HG03196 (cell line): ENCODE measurements at regions not wholly inside any gene's neighbourhood (a gene's known extent, or its start where the extent isn't known, plus 50 kb on each side); places are given as distances from the start of the nearest gene placed in this dataset.
"Not testable (repeated sequence)": the region's sequence is repeated elsewhere in the genome, so short reads cannot be mapped to it uniquely, and the experiment has no call there.

Source experiments
- ATAC-seq: cut with Tn5 transposase; IDR thresholded peaks from one replicate; pipeline ENCODE4 v1.9.1; 2021; ENCODE audit not compliant: unreplicated experiment

GRCh38 chr6:21769968-21770367, 176.4 kb downstream of the SOX4 start:
- no peak for ATAC-seq

DNA sequence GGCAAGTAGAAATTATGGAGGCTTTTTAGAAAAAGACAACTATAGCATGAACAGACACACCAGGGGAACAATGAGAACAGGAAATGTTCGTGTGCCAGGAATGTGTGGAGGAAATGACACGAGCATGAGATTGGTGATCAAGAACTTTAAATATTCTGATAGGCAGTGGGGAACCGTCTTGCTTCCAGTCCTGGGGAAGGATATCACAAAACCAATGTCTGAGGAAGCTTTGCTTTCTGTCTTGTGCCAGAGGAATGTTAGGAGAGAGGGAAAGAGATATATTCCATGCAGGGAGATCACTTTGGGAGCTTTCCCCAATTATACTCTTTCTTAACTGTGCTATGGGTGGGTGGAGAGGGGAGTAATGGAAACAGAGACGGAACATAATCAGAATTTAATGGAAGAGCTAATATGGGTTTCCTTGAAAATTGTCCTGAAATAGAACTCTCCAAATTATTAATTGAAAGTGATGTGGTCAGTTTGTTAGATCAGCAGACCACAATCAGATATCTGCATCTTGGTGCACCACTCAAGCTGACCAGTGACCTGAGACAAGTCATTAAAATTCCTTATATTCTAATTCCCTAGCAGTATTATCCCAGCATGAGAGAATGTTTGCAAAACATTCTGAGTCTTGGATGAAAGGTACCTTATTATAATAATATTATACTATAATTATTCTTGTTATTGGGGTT, 178.2 kb downstream of the SOX4 start:
- no peak for ATAC-seq

GRCh38 chr6:21772477-21772876, 178.9 kb downstream of the SOX4 start:
- ATAC-seq = no peak

GRCh38 chr6:21772884-21773575, 179.5 kb downstream of the SOX4 start:
- no peak for ATAC-seq

DNA sequence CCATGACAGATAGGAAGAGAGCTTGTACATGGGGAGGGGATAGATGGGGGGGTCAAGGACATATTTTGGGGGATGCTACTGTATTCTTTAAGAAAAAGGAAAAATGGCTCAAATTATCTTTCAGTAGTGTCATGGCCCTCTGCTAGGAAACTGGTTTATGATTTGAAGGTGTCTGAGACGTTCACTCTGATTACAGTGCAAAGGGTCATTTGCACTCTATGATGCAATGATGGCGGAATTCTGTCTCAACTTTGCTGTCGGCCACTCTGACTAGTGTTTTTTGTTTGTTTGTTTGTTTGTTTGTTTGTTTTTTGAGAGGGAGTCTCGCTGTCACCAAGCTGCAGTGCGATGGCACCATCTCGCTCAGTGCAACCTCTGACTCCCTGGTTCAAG, 180.0 kb downstream of the SOX4 start:
- ATAC-seq = no peak

- ATAC-seq = no peak
Measured at GRCh38 chr6:21777846-21778245, 184.3 kb downstream of the SOX4 start.

DNA sequence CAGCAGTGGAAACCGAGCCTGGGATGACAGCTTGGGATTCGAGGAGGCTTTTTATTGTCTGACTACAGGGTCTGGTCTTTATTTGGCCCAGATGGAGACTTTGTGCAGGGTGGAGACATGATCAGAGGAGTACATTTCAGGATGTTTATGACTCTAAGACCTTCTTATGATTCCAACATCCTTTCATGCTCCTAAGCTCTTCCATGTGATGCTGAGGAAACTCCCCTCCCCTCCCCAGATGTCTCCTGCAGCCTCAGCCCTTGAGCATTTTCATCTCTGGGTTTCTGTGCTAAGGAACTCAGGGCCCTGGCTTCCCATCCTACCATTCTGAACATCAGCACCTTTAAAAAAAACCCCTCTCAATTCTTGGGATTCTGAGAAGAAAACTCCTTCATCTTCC, 186.6 kb downstream of the SOX4 start:
- ATAC-seq = no peak

DNA sequence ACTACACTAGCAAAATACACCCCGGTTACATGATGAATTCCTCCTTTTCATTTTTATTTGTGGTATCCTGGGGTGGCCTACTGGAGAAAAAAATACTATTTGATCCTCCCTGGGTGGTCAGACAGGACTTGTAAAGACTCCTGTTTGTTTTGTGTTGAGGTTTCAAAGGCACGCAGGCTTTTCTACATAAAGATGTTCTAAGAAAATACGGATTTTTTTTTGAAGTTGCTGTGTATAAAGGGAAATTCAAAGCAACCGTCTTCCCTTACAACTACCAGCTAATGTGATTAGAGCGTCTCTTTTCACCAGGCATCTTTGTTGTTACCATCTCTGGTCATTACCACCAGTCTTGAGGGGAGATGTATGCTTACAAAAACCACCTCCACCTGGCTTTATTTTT, 187.1 kb downstream of the SOX4 start:
- no peak for ATAC-seq

- ATAC-seq = no peak
Measured at GRCh38 chr6:21781128-21781527, 187.6 kb downstream of the SOX4 start.

DNA sequence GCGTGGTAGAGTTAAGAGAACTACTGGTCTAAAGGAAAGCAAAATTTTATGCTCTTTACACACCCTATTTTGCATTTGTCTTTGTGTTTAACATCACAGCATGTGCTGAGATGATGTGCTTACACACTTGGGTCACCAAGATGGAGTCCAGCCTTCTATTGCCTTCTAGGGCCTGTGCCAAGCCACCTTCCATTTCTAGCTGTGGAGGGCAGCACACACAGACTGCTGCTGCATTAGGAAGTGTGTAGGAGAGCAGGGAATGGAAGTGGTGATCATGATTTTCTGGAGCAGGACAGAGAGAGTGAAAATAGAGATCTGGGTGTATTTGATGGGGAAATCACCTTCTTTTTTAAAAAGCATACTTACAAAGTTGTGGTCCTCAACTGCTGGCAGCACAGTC, 191.6 kb downstream of the SOX4 start:
- no peak for ATAC-seq

- no peak for ATAC-seq
Measured at GRCh38 chr6:21791056-21791455, 197.5 kb downstream of the SOX4 start.

DNA sequence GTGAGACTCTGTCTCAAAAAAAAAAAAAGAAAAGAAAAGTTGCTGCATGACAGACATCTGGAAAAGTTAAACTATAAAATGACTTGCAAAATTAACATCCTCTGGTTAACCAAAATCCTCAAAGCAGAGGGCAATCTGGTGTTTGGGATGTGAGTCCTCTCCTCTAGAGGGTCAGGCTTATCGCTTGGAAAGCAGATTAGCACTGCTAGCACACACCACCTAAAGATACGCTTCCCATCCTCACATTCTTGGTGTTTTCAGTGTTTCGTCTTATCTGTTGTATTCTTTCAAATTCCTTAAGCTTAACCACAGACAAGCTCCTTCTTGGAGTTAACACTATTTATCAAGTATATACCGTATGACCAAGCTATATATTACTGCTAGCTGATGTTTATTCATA, 198.0 kb downstream of the SOX4 start:
- no peak for ATAC-seq

DNA sequence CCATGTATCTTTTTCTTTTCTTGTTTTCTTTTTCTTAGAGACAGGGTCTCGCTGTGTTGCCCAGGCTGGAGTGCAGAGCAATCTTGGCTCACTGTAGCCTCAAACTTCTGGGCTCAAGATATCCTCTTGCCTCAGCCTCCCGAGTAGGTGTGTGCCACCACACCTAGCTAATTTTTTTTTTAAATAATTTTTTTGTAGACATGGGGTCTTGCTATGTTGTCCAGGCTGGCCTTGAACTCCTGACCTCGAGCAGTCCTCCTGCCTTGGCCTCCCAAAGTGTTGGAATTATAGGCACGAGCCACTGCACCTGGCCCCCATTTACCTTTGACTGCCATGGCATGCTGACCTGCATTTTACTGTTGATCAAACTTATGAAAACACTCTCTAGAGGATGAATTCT, 198.6 kb downstream of the SOX4 start:
- no peak for ATAC-seq

GRCh38 chr6:21796979-21797378, 203.4 kb downstream of the SOX4 start:
- ATAC-seq = not testable (repeated sequence)

GRCh38 chr6:21798468-21798867, 204.9 kb downstream of the SOX4 start:
- no peak for ATAC-seq

GRCh38 chr6:21800330-21800729, 206.8 kb downstream of the SOX4 start:
- no peak for ATAC-seq

DNA sequence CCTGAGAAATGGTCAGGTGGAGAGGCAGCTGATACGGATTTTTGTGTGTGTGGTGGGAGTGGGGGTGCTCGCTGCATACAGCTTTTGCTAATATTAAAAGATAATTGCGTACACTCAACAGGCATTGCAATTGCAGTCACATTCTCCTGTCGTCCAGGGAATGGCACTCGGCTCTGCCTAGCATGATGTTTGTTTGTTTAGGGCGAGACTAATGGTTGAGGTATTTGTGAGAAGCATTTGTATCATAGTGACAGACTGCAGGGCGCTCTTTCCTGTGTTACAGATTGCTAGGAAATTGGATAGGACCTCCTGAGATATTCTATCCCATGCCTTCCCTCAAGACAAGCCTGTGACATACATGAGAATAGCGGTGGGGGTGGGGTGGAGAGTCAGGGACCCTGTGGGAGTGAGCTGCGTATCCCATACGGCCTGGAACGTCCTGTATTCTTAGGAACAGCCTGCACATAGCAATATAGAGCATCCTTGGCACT, 207.4 kb downstream of the SOX4 start:
- ATAC-seq = no peak

GRCh38 chr6:21801446-21802174, 208.1 kb downstream of the SOX4 start:
- ATAC-seq = no peak

- no peak for ATAC-seq
Measured at GRCh38 chr6:21802175-21802822, 208.7 kb downstream of the SOX4 start.

- no peak for ATAC-seq
Measured at GRCh38 chr6:21804941-21805610, 211.5 kb downstream of the SOX4 start.
